ENCODE measurements at regions not wholly inside any gene's neighbourhood (a gene's known extent, or its start where the extent isn't known, plus 50 kb on each side); places are given as distances from the start of the nearest gene placed in this dataset.

GRCh38 chr6:125567407-125567806 is 182.0 kb upstream of the HEY2 start:
- no peak for DNase-seq (ENCODE audit: low read depth)
- no peak for TF ChIP-seq CTCF (conservative IDR thresholded peaks at IDR 0.05; ENCODE audit: low read depth, low read length)
- H3K4me3 ChIP-seq (ENCODE audit: low read length) = no peak overlapping the region

- no peak for DNase-seq (ENCODE audit: low read depth)
- no peak for TF ChIP-seq CTCF (conservative IDR thresholded peaks at IDR 0.05; ENCODE audit: low read depth, low read length)
Observed at GRCh38 chr6:125568609-125569008, 180.8 kb upstream of the HEY2 start.

GRCh38 chr6:125570526-125570925 is 178.9 kb upstream of the HEY2 start:
- H3K4me3 ChIP-seq (ENCODE audit: low read length) = no peak overlapping the region
- DNase-seq (ENCODE audit: low read depth) = peak; percentile 69

More at GRCh38 chr6:125568609-125569008, 180.8 kb upstream of the HEY2 start:
- no peak overlapping the region for H3K4me3 ChIP-seq (ENCODE audit: low read length)

GRCh38 chr6:125571207-125571755 is 178.2 kb upstream of the HEY2 start:
- no peak for DNase-seq (ENCODE audit: low read depth)
- H3K4me3 ChIP-seq (ENCODE audit: low read length) = no peak overlapping the region
- no peak for TF ChIP-seq CTCF (conservative IDR thresholded peaks at IDR 0.05; ENCODE audit: low read depth, low read length)

More at GRCh38 chr6:125570526-125570925, 178.9 kb upstream of the HEY2 start:
- no peak for TF ChIP-seq CTCF (conservative IDR thresholded peaks at IDR 0.05; ENCODE audit: low read depth, low read length)

- no peak overlapping the region for H3K4me3 ChIP-seq (ENCODE audit: low read length)
- DNase-seq (ENCODE audit: low read depth) = no peak
- no peak for TF ChIP-seq CTCF (conservative IDR thresholded peaks at IDR 0.05; ENCODE audit: low read depth, low read length)
Observed at GRCh38 chr6:125574604-125575003, 174.8 kb upstream of the HEY2 start.

GRCh38 chr6:125577124-125577662 is 172.2 kb upstream of the HEY2 start:
- no peak for DNase-seq (ENCODE audit: low read depth)
- no peak for TF ChIP-seq CTCF (conservative IDR thresholded peaks at IDR 0.05; ENCODE audit: low read depth, low read length)
- no peak overlapping the region for H3K4me3 ChIP-seq (ENCODE audit: low read length)

GRCh38 chr6:125584468-125584939 is 164.9 kb upstream of the HEY2 start:
- DNase-seq (ENCODE audit: low read depth) = peak; percentile 62
- no peak overlapping the region for H3K4me3 ChIP-seq (ENCODE audit: low read length)
- TF ChIP-seq CTCF (conservative IDR thresholded peaks at IDR 0.05; ENCODE audit: low read depth, low read length) = peak; percentile 23
